NCI-H2081 (cell line): ENCODE measurements at regions not wholly inside any gene's neighbourhood (a gene's known extent, or its start where the extent isn't known, plus 50 kb on each side); places are given as distances from the start of the nearest gene placed in this dataset.
"Not testable (repeated sequence)": the region's sequence is repeated elsewhere in the genome, so short reads cannot be mapped to it uniquely, and the experiment has no call there.

Experiments
- DNase-seq, 2 experiments: peaks; one replicate each; lab custom pipeline; 2025; lab: John Stamatoyannopoulos, UW

- DNase-seq: no peak
Observed at GRCh38 chr14:105600939-105601359, 74.6 kb downstream of the TMEM121 start.

GRCh38 chr14:105601360-105602242 is 75.2 kb downstream of the TMEM121 start:
- no peak for DNase-seq

GRCh38 chr14:105602243-105602750 is 75.9 kb downstream of the TMEM121 start:
- no peak for DNase-seq

GRCh38 chr14:105602799-105603793 is 76.7 kb downstream of the TMEM121 start:
- DNase-seq: no peak

- DNase-seq: not testable (repeated sequence)
Observed at GRCh38 chr14:105604531-105605463, 78.4 kb downstream of the TMEM121 start.

GRCh38 chr14:105605464-105606304 is 79.3 kb downstream of the TMEM121 start:
- DNase-seq: no peak

GRCh38 chr14:105606305-105606975 is 80.1 kb downstream of the TMEM121 start:
- DNase-seq: not testable (repeated sequence)

GRCh38 chr14:105607025-105607424 is 80.6 kb downstream of the TMEM121 start:
- DNase-seq: not testable (repeated sequence)

GRCh38 chr14:105614987-105615386 is 88.6 kb downstream of the TMEM121 start:
- not testable (repeated sequence) for DNase-seq

- DNase-seq: not testable (repeated sequence)
Observed at GRCh38 chr14:105615986-105616801, 89.8 kb downstream of the TMEM121 start.

- no peak for DNase-seq
Observed at GRCh38 chr14:105616802-105617192, 90.4 kb downstream of the TMEM121 start.

GRCh38 chr14:105617201-105617777 is 90.9 kb downstream of the TMEM121 start:
- no peak for DNase-seq

- DNase-seq: not testable (repeated sequence)
Observed at GRCh38 chr14:105617805-105618204, 91.4 kb downstream of the TMEM121 start.

- not testable (repeated sequence) for DNase-seq
Observed at GRCh38 chr14:105619324-105619723, 92.9 kb downstream of the TMEM121 start.

GRCh38 chr14:105620178-105620864 is 93.9 kb downstream of the TMEM121 start:
- not testable (repeated sequence) for DNase-seq

GRCh38 chr14:105620865-105621471 is 94.6 kb downstream of the TMEM121 start:
- not testable (repeated sequence) for DNase-seq
